ENCODE measurements at regions not wholly inside any gene's neighbourhood (a gene's known extent, or its start where the extent isn't known, plus 50 kb on each side); places are given as distances from the start of the nearest gene placed in this dataset.

GRCh38 chr9:81849631-81850259 is 78.5 kb upstream of the SPATA31D4 start:
- DNase-seq (ENCODE audit: extremely low spot score in 2 of 2) = no peak
- Histone ChIP-seq H3K4me3 (no peak overlapping the region), H3K4me1 (no peaks in the 10 kb centered on the region), H3K36me3 (no peaks in the 10 kb centered on the region), H3K27me3 (no peaks in the 10 kb centered on the region), H3K9me3 (no peaks in the 10 kb centered on the region), H3K27ac (no peak overlapping the region)
- TF ChIP-seq POLR2A (IDR thresholded peaks at IDR 0.05) = no peak
- TF ChIP-seq CTCF (IDR thresholded peaks at IDR 0.05) = no peak
- no peak for TF ChIP-seq POLR2AphosphoS5 (IDR thresholded peaks at IDR 0.05; ENCODE audit: insufficient read depth in 1 of 2, low read depth in 1 of 2)
- intact Hi-C loops (cut with DNase I) = loop anchor here (10.0 kb wide), 1 partner anchor 165 kb away; the partner anchor contains the start of gene TLE1

- DNase-seq (ENCODE audit: extremely low spot score in 2 of 2) = no peak
- intact Hi-C loops (cut with DNase I) = no loop called here
Measured at GRCh38 chr9:81850724-81851123, 77.5 kb upstream of the SPATA31D4 start.

GRCh38 chr9:81851340-81851739 is 76.9 kb upstream of the SPATA31D4 start:
- Histone ChIP-seq H3K36me3 (no peaks in the 10 kb centered on the region), H3K4me3 (no peak overlapping the region), H3K27me3 (no peaks in the 10 kb centered on the region), H3K27ac (no peak overlapping the region), H3K9me3 (no peaks in the 10 kb centered on the region), H3K4me1 (no peaks in the 10 kb centered on the region)
- TF ChIP-seq POLR2AphosphoS5 (IDR thresholded peaks at IDR 0.05; ENCODE audit: insufficient read depth in 1 of 2, low read depth in 1 of 2) (no peak), POLR2A (IDR thresholded peaks at IDR 0.05) (no peak), CTCF (IDR thresholded peaks at IDR 0.05) (no peak)
- no peak for DNase-seq (ENCODE audit: extremely low spot score in 2 of 2)
- intact Hi-C loops (cut with DNase I) = no loop called here

More at GRCh38 chr9:81850724-81851123, 77.5 kb upstream of the SPATA31D4 start:
- Histone ChIP-seq H3K4me1 (no peaks in the 10 kb centered on the region), H3K4me3 (no peak overlapping the region), H3K27me3 (no peaks in the 10 kb centered on the region), H3K36me3 (no peaks in the 10 kb centered on the region), H3K9me3 (no peaks in the 10 kb centered on the region), H3K27ac (no peak overlapping the region)
- TF ChIP-seq POLR2A (IDR thresholded peaks at IDR 0.05) = no peak
- no peak for TF ChIP-seq CTCF (IDR thresholded peaks at IDR 0.05)
- no peak for TF ChIP-seq POLR2AphosphoS5 (IDR thresholded peaks at IDR 0.05; ENCODE audit: insufficient read depth in 1 of 2, low read depth in 1 of 2)

- intact Hi-C loops (cut with DNase I) = no loop called here
- Histone ChIP-seq H3K27me3 (no peaks in the 10 kb centered on the region), H3K36me3 (no peaks in the 10 kb centered on the region), H3K4me1 (no peaks in the 10 kb centered on the region), H3K9me3 (no peaks in the 10 kb centered on the region), H3K4me3 (no peak overlapping the region), H3K27ac (no peak overlapping the region)
- TF ChIP-seq POLR2AphosphoS5 (IDR thresholded peaks at IDR 0.05; ENCODE audit: insufficient read depth in 1 of 2, low read depth in 1 of 2) (no peak), POLR2A (IDR thresholded peaks at IDR 0.05) (no peak), CTCF (IDR thresholded peaks at IDR 0.05) (no peak)
- no peak for DNase-seq (ENCODE audit: extremely low spot score in 2 of 2)
Measured at GRCh38 chr9:81852820-81853219, 75.4 kb upstream of the SPATA31D4 start.

- intact Hi-C loops (cut with DNase I) = no loop called here
- no peak for DNase-seq (ENCODE audit: extremely low spot score in 2 of 2)
- Histone ChIP-seq H3K9me3 (no peaks in the 10 kb centered on the region), H3K27ac (no peak overlapping the region), H3K4me3 (no peak overlapping the region), H3K27me3 (no peaks in the 10 kb centered on the region), H3K36me3 (no peaks in the 10 kb centered on the region), H3K4me1 (no peaks in the 10 kb centered on the region)
- TF ChIP-seq POLR2AphosphoS5 (IDR thresholded peaks at IDR 0.05; ENCODE audit: insufficient read depth in 1 of 2, low read depth in 1 of 2) (no peak), POLR2A (IDR thresholded peaks at IDR 0.05) (no peak)
Measured at GRCh38 chr9:81855538-81855937, 72.7 kb upstream of the SPATA31D4 start.

Data from vagina (tissue), 2 donors.